B cell (primary cell): ENCODE measurements at regions not wholly inside any gene's neighbourhood (a gene's known extent, or its start where the extent isn't known, plus 50 kb on each side); places are given as distances from the start of the nearest gene placed in this dataset.

Source experiments
- EZH2 ChIP-seq: IDR thresholded peaks from 2 replicates; pipeline ENCODE4 v1.6.1; 2012; ENCODE audit warnings: borderline replicate concordance, low read depth, mild to moderate bottlenecking, moderate library complexity, low read length; ENCODE audit not compliant: insufficient read depth, poor library complexity, severe bottlenecking
- TF ChIP-seq, protein P1 (sequence below): fragments of 200-600 bp; IDR thresholded peaks from one replicate; pipeline ENCODE4 v1.8.0; 2022; ENCODE audit warnings: antibody characterized with exemption, mild to moderate bottlenecking

DNA sequence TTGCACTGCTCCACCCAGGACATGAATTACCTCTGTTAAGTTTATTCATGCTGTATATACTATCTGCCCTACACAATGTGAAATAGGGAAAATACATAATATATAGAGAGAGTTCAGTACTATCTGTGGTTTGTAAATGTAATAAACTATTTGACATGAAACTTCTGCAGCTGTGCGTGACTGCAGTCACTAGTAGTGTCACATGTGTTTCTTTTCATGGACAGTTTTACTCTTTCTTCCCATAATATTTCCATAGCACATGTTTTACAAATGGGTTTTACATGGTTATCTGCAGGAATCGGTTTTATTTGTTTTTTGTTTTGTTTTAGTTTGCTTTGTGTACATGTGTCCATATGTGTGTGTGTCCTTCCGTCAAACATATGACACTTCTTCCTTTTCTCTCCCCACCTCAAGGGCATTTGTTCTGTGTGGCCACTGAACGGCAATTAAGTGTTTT, 1644.1 kb upstream of the FLRT2 start:
- no peak for TF ChIP-seq EZH2
- TF ChIP-seq, protein P1, sequence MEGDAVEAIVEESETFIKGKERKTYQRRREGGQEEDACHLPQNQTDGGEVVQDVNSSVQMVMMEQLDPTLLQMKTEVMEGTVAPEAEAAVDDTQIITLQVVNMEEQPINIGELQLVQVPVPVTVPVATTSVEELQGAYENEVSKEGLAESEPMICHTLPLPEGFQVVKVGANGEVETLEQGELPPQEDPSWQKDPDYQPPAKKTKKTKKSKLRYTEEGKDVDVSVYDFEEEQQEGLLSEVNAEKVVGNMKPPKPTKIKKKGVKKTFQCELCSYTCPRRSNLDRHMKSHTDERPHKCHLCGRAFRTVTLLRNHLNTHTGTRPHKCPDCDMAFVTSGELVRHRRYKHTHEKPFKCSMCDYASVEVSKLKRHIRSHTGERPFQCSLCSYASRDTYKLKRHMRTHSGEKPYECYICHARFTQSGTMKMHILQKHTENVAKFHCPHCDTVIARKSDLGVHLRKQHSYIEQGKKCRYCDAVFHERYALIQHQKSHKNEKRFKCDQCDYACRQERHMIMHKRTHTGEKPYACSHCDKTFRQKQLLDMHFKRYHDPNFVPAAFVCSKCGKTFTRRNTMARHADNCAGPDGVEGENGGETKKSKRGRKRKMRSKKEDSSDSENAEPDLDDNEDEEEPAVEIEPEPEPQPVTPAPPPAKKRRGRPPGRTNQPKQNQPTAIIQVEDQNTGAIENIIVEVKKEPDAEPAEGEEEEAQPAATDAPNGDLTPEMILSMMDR, result no peak
